Muscle layer of colon (tissue), 2 donors: ENCODE measurements at regions not wholly inside any gene's neighbourhood (a gene's known extent, or its start where the extent isn't known, plus 50 kb on each side); places are given as distances from the start of the nearest gene placed in this dataset.

Source experiments
- H3K27ac ChIP-seq: one replicate; pipeline ENCODE4 v1.7.0; 2013; ENCODE audit warnings: low read depth, mild to moderate bottlenecking, low read length, moderate library complexity
- H3K27me3 ChIP-seq, 2 donors: one replicate each; pipeline ENCODE4 v1.7.0; 2013; ENCODE audit warnings: low read length in 2 of 2, mild to moderate bottlenecking in 2 of 2; ENCODE audit not compliant: insufficient read depth in 2 of 2, control insufficient read depth in 1 of 2
- H3K36me3 ChIP-seq: one replicate; pipeline ENCODE4 v1.7.0; 2013; ENCODE audit warnings: mild to moderate bottlenecking, low read length; ENCODE audit not compliant: insufficient read depth
- H3K4me1 ChIP-seq: one replicate; pipeline ENCODE4 v1.7.0; 2013; ENCODE audit warnings: mild to moderate bottlenecking, low read length; ENCODE audit not compliant: insufficient read depth
- H3K4me3 ChIP-seq, 2 donors: one replicate each; pipeline ENCODE4 v1.7.0; 2013; ENCODE audit warnings: low read length in 2 of 2, low read depth in 1 of 2, mild to moderate bottlenecking in 1 of 2, moderate library complexity in 1 of 2
- H3K9ac ChIP-seq: one replicate; pipeline ENCODE4 v1.7.0; 2013; ENCODE audit warnings: low read length
- H3K9me3 ChIP-seq: one replicate; pipeline ENCODE4 v1.7.0; 2013; ENCODE audit warnings: mild to moderate bottlenecking, low read length
- donor health status: abdominal sarcoma.
- donor health status: Adenocarcinoma of cecum.

DNA sequence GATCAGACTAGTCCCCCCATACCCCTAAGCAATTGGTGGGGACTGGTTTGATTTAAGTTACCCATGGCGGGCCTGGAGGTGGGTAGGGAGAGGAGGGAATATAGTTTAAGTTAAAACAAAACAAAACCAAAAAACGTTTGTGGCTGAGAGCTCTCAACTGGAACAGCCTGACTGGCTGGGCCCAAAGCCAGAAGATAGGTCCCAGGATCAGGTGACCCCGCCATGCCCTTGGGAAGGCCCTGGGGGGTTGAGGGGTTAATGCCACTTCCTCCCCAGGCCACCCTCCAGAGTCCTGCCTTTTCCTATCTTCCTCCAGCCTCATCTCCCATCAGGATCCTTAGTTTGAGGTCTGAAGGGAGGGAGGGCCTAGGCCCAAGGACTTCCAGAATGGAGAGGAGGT lies 82.3 kb upstream of the LHX1 start:
- Histone ChIP-seq H3K9me3 (no peaks in the 10 kb centered on the region), H3K4me3 (no peak overlapping the region), H3K36me3 (no peaks in the 10 kb centered on the region), H3K27me3 (peaks cover 4 to 18% of the 10 kb centered on the region in 2 donors), H3K4me1 (no peaks in the 10 kb centered on the region), H3K9ac (no peak overlapping the region), H3K27ac (no peak overlapping the region)

DNA sequence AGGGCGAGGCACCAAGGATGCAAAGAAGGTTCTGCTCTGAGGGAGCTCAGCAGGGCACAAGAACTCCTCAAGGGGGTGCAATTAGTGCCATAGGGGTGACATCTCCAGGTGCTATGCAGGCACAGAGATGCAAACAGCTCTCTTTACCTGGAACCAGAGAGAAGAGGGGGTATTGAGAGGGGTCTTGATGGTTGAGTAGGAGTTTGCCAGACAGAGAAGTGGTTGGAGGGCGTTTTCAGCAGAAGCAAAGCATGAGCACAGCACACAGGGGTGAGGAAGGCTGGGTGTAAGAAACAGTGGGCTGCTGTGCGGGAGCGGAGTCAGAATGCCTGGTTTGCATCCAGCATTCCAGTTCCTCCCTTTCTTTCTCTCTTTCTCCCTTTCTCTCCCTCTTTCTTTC lies 81.8 kb upstream of the LHX1 start:
- Histone ChIP-seq H3K27ac (no peak overlapping the region), H3K36me3 (no peaks in the 10 kb centered on the region), H3K4me3 (no peak overlapping the region), H3K9me3 (no peaks in the 10 kb centered on the region), H3K27me3 (peaks cover 4 to 18% of the 10 kb centered on the region in 2 donors), H3K4me1 (no peaks in the 10 kb centered on the region), H3K9ac (no peak overlapping the region)

DNA sequence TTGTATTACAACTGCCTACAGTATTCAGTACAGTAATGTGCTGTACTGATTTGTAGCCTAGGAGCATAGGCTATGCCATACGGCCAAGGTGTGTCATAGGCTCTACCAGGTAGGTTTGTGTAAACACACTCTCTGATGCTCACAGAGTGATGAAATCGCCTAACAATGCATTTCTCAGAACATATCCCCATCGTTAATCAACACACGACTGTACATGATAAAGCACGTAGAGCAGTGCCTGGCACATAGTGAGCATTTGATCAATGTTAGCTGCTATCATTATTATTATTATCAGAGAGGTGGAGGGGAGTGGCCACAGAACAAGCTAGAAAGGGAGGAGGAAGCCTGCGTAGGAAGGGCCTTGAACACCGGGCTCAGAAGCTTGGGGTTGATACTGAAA lies 81.1 kb upstream of the LHX1 start:
- H3K27me3 ChIP-seq: peaks cover 4 to 18% of the 10 kb centered on the region in 2 donors
- no peaks in the 10 kb centered on the region for H3K36me3 ChIP-seq
- H3K4me1 ChIP-seq: no peaks in the 10 kb centered on the region
- H3K9ac ChIP-seq: no peak overlapping the region
- H3K27ac ChIP-seq: no peak overlapping the region
- no peak overlapping the region for H3K4me3 ChIP-seq
- H3K9me3 ChIP-seq: no peaks in the 10 kb centered on the region

DNA sequence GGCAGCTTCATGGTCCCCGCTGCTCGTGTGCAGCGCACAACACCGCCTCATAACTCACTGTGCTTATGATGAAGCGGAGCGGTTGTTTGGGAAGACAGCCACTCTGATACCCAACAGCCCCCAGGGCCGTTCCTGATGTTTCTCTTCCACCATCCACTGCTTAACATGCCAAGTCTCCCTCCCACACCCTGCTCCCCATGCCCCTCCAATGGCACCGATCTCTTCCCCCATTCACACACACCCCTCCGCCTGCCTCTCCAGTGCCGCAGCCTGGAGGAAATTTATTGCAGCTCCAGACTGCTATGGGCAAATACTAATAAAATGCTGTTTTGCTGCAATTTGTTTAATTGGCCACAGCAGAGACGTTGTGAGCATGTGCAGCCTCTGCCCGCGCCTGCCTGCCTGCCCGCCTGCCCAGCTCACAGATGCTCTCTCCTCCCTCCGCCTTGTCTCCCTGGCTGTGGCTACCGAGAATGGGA lies 80.3 kb upstream of the LHX1 start:
- no peaks in the 10 kb centered on the region for H3K9me3 ChIP-seq
- H3K27ac ChIP-seq: no peak overlapping the region
- no peaks in the 10 kb centered on the region for H3K4me1 ChIP-seq
- H3K27me3 ChIP-seq: peaks cover 4 to 18% of the 10 kb centered on the region in 2 donors
- H3K9ac ChIP-seq: no peak overlapping the region
- H3K4me3 ChIP-seq: no peak overlapping the region
- no peaks in the 10 kb centered on the region for H3K36me3 ChIP-seq

DNA sequence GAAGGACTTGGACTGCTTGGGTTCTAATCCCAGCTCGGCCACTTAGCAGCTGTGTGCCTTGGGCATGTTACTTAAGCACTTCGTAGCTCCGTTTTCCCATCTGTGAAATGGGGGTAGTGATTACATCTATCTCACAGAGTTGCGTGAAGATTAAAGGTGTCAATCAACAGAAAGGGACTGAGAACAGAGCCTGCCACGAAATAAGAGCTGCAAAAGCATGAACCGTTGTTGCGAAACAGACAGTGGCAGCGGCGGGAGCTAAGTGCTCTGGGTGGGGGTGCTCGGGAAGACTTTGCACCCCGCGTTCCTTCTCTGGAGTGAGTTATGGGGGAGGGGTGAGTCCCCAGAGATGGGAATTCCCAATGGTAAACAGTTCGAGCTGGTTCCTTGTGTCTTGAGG lies 79.6 kb upstream of the LHX1 start:
- Histone ChIP-seq H3K36me3 (no peaks in the 10 kb centered on the region), H3K27me3 (peaks cover 4 to 18% of the 10 kb centered on the region in 2 donors), H3K9ac (no peak overlapping the region), H3K9me3 (no peaks in the 10 kb centered on the region), H3K4me1 (no peaks in the 10 kb centered on the region), H3K4me3 (no peak overlapping the region), H3K27ac (no peak overlapping the region)

DNA sequence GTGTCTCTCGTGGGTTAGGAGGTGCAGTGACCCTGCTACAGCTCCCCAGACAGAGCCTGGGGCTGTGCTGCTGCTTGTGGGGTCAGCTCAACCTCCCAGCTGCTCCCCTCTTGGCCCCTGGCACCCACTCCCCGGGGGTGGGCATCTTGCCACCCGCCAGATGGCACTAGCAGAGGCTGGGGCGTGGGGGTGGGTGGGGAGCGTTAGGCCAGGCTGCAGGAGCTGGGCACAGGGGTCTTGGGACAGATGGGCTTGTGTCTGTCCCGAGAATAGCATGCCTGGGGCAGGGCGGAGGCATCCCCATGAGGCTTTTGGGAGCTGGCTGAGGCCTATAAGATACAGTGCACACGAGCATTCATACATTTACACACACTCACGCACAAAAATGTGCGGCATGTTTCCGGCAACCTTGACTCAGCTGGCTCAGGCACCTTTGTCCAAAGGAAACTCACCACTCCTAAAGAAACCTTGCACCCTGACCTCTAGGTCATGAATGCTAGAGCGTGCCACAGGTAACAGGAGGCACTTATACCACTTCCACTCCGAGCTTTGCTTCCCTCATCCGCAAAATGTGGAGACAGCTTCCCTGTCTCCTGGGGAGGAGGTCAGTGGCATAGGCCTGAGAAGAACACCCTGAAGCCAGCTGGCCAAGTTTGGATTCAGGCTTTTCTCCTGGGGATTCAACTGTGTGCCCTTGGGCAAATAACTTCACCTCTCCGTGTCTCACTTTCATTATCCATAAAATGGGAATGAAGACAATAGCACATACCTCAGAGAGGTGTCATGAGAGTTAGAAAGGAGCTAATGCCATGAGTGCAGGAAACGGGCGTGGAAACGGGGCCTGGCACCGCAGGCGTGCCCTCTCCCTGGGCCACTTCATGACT lies 78.9 kb upstream of the LHX1 start:
- no peaks in the 10 kb centered on the region for H3K4me1 ChIP-seq
- H3K9ac ChIP-seq: no peak overlapping the region
- no peak overlapping the region for H3K27ac ChIP-seq
- no peaks in the 10 kb centered on the region for H3K9me3 ChIP-seq
- H3K4me3 ChIP-seq: no peak overlapping the region
- peaks cover 4 to 18% of the 10 kb centered on the region in 2 donors for H3K27me3 ChIP-seq
- no peaks in the 10 kb centered on the region for H3K36me3 ChIP-seq

DNA sequence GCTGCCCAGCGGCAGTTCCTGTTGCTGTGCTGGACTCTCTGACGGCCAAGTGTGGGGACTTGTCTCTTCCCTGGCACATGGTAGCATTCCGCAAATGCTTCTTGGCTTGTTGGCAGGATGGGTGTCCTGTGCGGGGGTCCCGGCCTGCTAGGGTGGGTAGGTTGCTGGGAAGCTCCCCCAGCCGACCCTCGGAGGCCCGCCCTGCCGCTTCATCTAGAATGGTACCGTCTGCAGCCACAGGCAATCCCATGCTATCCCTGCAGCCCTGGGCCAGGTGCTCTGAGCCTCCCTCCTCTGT lies 78.3 kb upstream of the LHX1 start:
- Histone ChIP-seq H3K27me3 (peaks cover 4 to 18% of the 10 kb centered on the region in 2 donors), H3K27ac (no peak overlapping the region), H3K9ac (no peak overlapping the region), H3K9me3 (no peaks in the 10 kb centered on the region), H3K4me1 (no peaks in the 10 kb centered on the region), H3K36me3 (no peaks in the 10 kb centered on the region), H3K4me3 (no peak overlapping the region)

DNA sequence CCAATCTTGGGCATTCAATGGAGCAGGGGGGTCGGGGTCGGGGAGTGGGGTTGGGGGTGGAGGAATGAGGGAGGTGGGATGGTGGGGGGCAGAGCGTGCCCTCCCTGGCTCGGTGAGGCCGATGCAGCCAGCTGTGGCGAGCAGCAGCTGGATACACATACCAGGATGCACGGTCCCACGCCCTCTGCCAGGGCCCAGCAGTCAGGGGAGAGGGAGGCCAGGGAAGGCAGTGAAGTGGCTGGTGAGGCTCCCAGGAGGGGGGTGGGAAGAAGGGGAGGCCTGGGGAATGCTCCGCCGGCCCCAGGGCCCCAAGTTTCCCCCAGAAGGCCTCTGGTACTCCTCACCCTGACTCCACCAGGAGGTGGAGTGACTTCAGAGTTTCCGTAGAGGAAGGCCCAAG lies 77.6 kb upstream of the LHX1 start:
- Histone ChIP-seq H3K9ac (no peak overlapping the region), H3K9me3 (no peaks in the 10 kb centered on the region), H3K4me1 (no peaks in the 10 kb centered on the region), H3K27ac (no peak overlapping the region), H3K4me3 (no peak overlapping the region), H3K36me3 (no peaks in the 10 kb centered on the region), H3K27me3 (peaks cover 4 to 18% of the 10 kb centered on the region in 2 donors)

DNA sequence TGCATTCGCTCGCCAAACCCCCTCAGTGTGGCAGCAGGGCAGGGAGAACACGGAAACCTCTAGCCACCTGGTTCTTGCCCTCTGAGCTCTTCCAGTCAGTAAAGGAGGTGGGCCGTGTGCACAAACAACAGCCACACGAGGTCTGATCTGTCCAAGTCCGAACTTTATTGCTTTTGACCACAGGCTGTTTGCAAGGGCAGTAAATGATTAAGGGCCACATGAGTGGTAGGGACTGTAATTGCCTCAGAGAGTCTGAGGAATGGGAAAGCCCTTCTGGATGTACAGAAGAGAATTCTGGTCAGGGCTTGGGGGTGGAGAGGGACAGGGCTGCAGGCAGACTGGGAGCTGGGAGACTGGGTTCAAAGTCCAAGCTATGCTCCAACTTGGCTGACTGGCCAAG lies 75.7 kb upstream of the LHX1 start:
- Histone ChIP-seq H3K4me1 (no peaks in the 10 kb centered on the region), H3K36me3 (no peaks in the 10 kb centered on the region), H3K27ac (no peak overlapping the region), H3K4me3 (no peak overlapping the region), H3K9ac (no peak overlapping the region), H3K9me3 (no peaks in the 10 kb centered on the region), H3K27me3 (peaks cover 4 to 12% of the 10 kb centered on the region in 2 donors)

DNA sequence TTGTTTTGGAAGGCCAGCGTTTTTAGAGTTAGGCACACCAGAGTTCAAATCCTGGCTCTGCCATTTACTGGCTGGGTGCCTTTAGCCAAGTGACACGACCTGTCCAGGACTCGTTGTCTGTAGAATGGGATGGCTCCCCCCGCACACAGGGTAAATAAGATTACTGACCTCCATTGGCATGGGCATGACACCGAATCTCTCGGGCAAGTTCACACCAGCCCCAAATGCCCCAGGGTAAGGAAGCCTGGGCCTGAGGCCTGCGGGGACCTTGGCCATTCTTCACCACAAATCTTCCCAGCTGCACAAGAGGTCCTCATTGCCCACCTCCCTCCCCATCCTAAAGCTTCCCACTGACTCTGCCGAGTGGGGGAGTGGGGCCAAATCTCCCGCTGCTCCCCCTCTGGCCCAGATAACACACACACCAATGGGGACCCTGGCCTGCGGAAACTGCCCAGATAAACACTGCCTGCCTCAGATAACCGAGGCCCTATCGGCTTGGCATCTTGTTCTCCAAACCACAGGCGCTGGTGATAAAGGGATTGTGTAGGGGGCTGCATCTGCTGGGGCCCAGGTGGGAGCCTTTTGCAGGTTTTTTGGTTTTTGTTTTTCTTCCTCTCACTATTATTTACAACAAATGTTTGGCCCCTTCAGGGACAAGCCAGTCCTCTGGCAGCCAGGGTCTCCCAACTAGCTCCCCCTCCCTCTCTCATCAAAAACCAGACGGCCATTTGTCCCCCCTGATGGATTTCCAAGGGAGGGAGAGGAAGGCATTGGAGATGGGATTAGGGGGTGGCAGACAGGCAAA lies 75.0 kb upstream of the LHX1 start:
- no peaks in the 10 kb centered on the region for H3K4me1 ChIP-seq
- no peak overlapping the region for H3K9ac ChIP-seq
- no peaks in the 10 kb centered on the region for H3K9me3 ChIP-seq
- no peaks in the 10 kb centered on the region for H3K36me3 ChIP-seq
- H3K27me3 ChIP-seq: peaks cover 4 to 9% of the 10 kb centered on the region in 2 donors
- H3K27ac ChIP-seq: no peak overlapping the region
- no peak overlapping the region for H3K4me3 ChIP-seq

DNA sequence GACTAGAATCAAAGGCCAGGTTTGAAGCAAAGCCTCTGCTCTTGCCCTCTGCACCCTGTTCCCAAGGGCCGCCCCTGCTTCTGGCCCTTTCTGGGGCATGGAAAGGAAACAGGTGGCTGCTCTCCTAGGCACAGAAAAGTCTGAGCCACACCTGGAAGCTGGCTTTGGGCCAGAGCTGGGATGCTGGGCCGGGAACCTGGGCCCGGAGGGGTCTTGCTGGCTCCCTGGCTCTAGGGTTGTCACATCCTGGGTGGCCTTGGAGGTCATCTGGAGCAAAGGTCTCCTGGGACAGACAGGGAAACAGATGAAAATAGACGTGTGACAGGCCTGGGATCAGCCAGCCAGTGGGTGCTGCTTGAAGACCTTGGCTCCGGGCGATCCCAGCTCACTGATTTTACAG lies 74.1 kb upstream of the LHX1 start:
- Histone ChIP-seq H3K9ac (no peak overlapping the region), H3K4me1 (no peaks in the 10 kb centered on the region), H3K4me3 (no peak overlapping the region), H3K36me3 (no peaks in the 10 kb centered on the region), H3K9me3 (no peaks in the 10 kb centered on the region), H3K27me3 (peaks cover 4 to 6% of the 10 kb centered on the region in 2 donors), H3K27ac (no peak overlapping the region)
